CD4-positive, alpha-beta T cell (primary cell): ENCODE measurements at regions not wholly inside any gene's neighbourhood (a gene's known extent, or its start where the extent isn't known, plus 50 kb on each side); places are given as distances from the start of the nearest gene placed in this dataset.

Source experiments
- ATAC-seq: fragments of 200-7000 bp; cut with Tn5 transposase; one replicate; pipeline ENCODE4 v1.10.0; 2022; ENCODE audit warnings: mild to moderate bottlenecking; ENCODE audit not compliant: poor library complexity
- CTCF ChIA-PET: fragments of 350-600 bp; sonication (Branson Sonifier 250); formaldehyde crosslinking; loops from one replicate; lab custom pipeline; 2021; ENCODE audit warnings: antibody characterized with exemption, inconsistent platforms; lab: Charles Lee
- POLR2A ChIA-PET: fragments of 350-600 bp; sonication (Branson Sonifier 250); formaldehyde crosslinking; loops from one replicate; lab custom pipeline; 2021; ENCODE audit warnings: antibody characterized with exemption, inconsistent platforms; lab: Charles Lee
- DNase-seq, 14 experiments: peaks; one replicate each; pipeline ENCODE4 v3.0.0-alpha.2; 2013 to 2020; ENCODE audit warnings: mixed read lengths in 2 of 14
- H3K27ac ChIP-seq, 2 donors: one replicate each; pipeline versions ENCODE4 v1.5.1 to v1.7.0; 2013; ENCODE audit warnings: low read length in 2 of 2, low read depth in 1 of 2, mild to moderate bottlenecking in 1 of 2
- H3K27me3 ChIP-seq, 2 experiments: 1 replicate in 1 of 2; 2 replicates in 1 of 2; pipeline versions ENCODE4 v1.6.1 to v1.7.0; 2013; ENCODE audit warnings: low read length in 2 of 2, control low read depth in 1 of 2, mild to moderate bottlenecking in 1 of 2, moderate library complexity in 1 of 2; ENCODE audit not compliant: insufficient read depth in 2 of 2, control insufficient read depth in 1 of 2
- H3K36me3 ChIP-seq: one replicate; pipeline ENCODE4 v1.6.1; 2013; ENCODE audit warnings: low read length, control low read depth; ENCODE audit not compliant: insufficient read depth
- H3K4me1 ChIP-seq: one replicate; pipeline ENCODE4 v1.6.1; 2013; ENCODE audit warnings: low read length, control low read depth; ENCODE audit not compliant: insufficient read depth
- H3K4me3 ChIP-seq: one replicate; pipeline ENCODE4 v1.5.1; 2013; ENCODE audit warnings: mild to moderate bottlenecking, low read length, moderate library complexity
- H3K9me3 ChIP-seq, 2 experiments: 1 replicate in 1 of 2; 2 replicates in 1 of 2; pipeline versions ENCODE4 v1.6.1 to v1.7.0; 2013; ENCODE audit warnings: low read length in 2 of 2, mild to moderate bottlenecking in 2 of 2, control low read depth in 1 of 2, moderate library complexity in 1 of 2; ENCODE audit not compliant: control insufficient read depth in 1 of 2, insufficient read depth in 1 of 2
- H3K27ac Mint-ChIP-seq: one replicate; pipeline ENCODE4 v1.8.0; 2020; ENCODE audit warnings: mixed read lengths
- H3K27me3 Mint-ChIP-seq: one replicate; pipeline ENCODE4 v1.8.0; 2021; ENCODE audit warnings: mixed read lengths
- H3K36me3 Mint-ChIP-seq: one replicate; pipeline ENCODE4 v1.8.0; 2021; ENCODE audit warnings: low read depth, mixed read lengths
- H3K4me1 Mint-ChIP-seq: one replicate; pipeline ENCODE4 v1.8.0; 2021; ENCODE audit warnings: low read depth, mixed read lengths
- H3K4me3 Mint-ChIP-seq: one replicate; pipeline ENCODE4 v1.8.0; 2020; ENCODE audit warnings: mild to moderate bottlenecking, mixed read lengths
- H3K9me3 Mint-ChIP-seq: one replicate; pipeline ENCODE4 v1.8.0; 2020; ENCODE audit warnings: mixed read lengths
- intact Hi-C, 2 experiments: fragments of 100-400 bp; cut with DNase I in 1 of 2; cut with micrococcal nuclease in 1 of 2; formaldehyde crosslinking; loops; one replicate each; pipeline versions ENCODE4 v1.15.1 to v1.9.0; 2023 to 2025; cut with DNase I, micrococcal nuclease
- TF ChIP-seq, protein P1 (sequence below): fragments of 200-600 bp; IDR thresholded peaks from one replicate; pipeline ENCODE4 v1.8.0; 2022; ENCODE audit warnings: antibody characterized with exemption, mild to moderate bottlenecking

DNA sequence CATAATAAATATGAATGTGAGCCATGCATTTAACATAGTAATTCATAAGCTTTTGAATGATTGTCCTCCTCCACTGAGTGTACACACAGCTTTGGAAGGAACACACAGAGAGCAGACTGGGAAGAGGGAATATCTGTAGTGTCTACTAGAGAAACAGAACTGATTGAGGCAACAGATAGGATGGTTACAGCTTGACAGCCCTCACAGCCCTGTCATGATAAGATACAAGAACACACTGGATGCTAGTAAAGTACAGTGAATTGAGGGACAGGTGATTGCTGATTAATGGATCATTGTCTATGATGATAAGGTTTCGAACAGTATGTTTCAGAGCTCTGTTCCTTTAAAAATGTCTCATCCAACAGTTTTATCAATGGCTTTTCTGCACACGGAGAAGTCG lies 383.4 kb upstream of the GBE1 start:
- intact Hi-C loops, result no loop called here
- Mint-ChIP-seq H3K4me1 (no peaks in the 10 kb centered on the region), H3K27me3 (no peaks in the 10 kb centered on the region), H3K27ac (no peak overlapping the region), H3K4me3 (no peak overlapping the region), H3K9me3 (no peaks in the 10 kb centered on the region), H3K36me3 (no peaks in the 10 kb centered on the region)
- Histone ChIP-seq H3K4me1 (no peaks in the 10 kb centered on the region), H3K9me3 (no peaks in the 10 kb centered on the region), H3K4me3 (no peak overlapping the region), H3K27me3 (no peaks in the 10 kb centered on the region), H3K36me3 (no peaks in the 10 kb centered on the region), H3K27ac (no peak overlapping the region)
- ATAC-seq, result no peak
- CTCF ChIA-PET, result no interaction called here
- POLR2A ChIA-PET, result no interaction called here
- DNase-seq, result no peak
- TF ChIP-seq, protein P1, sequence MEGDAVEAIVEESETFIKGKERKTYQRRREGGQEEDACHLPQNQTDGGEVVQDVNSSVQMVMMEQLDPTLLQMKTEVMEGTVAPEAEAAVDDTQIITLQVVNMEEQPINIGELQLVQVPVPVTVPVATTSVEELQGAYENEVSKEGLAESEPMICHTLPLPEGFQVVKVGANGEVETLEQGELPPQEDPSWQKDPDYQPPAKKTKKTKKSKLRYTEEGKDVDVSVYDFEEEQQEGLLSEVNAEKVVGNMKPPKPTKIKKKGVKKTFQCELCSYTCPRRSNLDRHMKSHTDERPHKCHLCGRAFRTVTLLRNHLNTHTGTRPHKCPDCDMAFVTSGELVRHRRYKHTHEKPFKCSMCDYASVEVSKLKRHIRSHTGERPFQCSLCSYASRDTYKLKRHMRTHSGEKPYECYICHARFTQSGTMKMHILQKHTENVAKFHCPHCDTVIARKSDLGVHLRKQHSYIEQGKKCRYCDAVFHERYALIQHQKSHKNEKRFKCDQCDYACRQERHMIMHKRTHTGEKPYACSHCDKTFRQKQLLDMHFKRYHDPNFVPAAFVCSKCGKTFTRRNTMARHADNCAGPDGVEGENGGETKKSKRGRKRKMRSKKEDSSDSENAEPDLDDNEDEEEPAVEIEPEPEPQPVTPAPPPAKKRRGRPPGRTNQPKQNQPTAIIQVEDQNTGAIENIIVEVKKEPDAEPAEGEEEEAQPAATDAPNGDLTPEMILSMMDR, result no peak

DNA sequence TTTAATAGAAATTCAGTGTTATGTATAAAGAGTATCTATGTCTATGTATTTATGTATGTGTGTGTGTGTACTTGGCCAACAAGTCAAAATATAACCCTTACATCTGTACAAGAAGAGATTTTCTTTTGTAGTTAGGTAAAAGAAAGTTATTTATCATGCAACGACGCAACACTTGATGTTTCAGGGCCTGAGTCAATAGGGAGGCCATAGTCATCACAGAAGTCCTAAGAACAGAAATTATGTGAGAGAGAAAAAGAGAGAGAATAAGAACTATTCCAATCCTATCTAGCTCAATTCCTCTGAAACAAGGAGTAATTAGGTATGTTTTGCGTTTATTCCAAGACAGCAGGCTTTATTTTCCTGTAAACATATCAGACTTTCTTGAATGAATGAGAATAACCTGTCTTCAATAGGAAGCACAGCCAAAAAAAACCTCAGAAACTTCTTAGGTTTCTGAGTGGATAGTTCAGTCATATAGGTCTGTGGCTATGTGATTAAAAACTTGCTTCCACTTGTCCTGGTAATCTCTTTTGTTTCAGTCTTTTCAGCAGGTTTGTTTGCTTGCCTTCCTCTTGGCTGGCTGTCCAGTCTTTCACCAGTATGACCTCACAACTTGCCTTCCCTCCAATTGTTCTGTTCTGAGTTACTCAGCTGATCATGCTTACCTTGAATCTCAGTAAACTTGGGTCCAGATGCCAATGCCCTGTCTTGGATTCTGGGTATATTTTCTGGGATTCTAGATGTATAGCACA lies 382.4 kb upstream of the GBE1 start:
- POLR2A ChIA-PET, result no interaction called here
- no peaks in the 10 kb centered on the region for H3K36me3 Mint-ChIP-seq

DNA sequence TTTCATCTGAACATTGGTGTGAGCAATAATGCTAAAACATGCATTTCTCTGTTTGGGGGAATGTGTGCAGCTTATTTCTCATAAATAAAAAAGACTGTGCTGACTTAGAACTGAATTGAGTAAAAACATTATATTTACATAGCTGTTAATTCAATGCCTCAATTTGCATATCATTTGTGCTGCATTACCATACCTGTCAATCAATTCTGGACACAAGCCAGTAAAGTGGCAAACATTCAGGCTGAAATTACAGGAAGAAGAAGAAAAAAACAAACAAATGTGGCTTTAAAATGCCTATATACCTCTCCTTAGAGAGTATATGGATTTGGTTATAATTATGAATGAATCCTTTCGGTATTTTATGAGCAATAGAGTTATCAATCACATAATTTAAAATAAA lies 380.1 kb upstream of the GBE1 start:
- Histone ChIP-seq H3K4me3 (no peak overlapping the region), H3K4me1 (no peaks in the 10 kb centered on the region), H3K36me3 (no peaks in the 10 kb centered on the region), H3K27me3 (no peaks in the 10 kb centered on the region), H3K27ac (no peak overlapping the region), H3K9me3 (peaks cover 0 to 4% of the 10 kb centered on the region in 2 experiments)
- Mint-ChIP-seq H3K36me3 (no peaks in the 10 kb centered on the region), H3K27ac (no peak overlapping the region), H3K4me1 (no peaks in the 10 kb centered on the region), H3K27me3 (no peaks in the 10 kb centered on the region), H3K9me3 (no peaks in the 10 kb centered on the region), H3K4me3 (no peak overlapping the region)
- intact Hi-C loops, result no loop called here
- ChIA-PET POLR2A (no interaction called here), CTCF (no interaction called here)
- no peak for DNase-seq
- TF ChIP-seq, protein P1, result no peak
- no peak for ATAC-seq

More for the DNA sequence above, 382.4 kb upstream of the GBE1 start:
- Histone ChIP-seq H3K4me1 (no peaks in the 10 kb centered on the region), H3K9me3 (peaks cover 0 to 4% of the 10 kb centered on the region in 2 experiments), H3K4me3 (no peak overlapping the region), H3K27me3 (no peaks in the 10 kb centered on the region), H3K27ac (no peak overlapping the region), H3K36me3 (no peaks in the 10 kb centered on the region)
- TF ChIP-seq, protein P1, result no peak
- no peak overlapping the region for H3K4me3 Mint-ChIP-seq
- intact Hi-C loops, result no loop called here
- CTCF ChIA-PET, result interaction anchor here (0.6 kb wide), 1 partner anchor 1155 kb away, joined by 3 read pairs; no protein-coding TSS in a partner anchor
- H3K4me1 Mint-ChIP-seq, result no peaks in the 10 kb centered on the region
- DNase-seq, result no peak
- H3K27me3 Mint-ChIP-seq, result no peaks in the 10 kb centered on the region
- H3K9me3 Mint-ChIP-seq, result no peaks in the 10 kb centered on the region
- ATAC-seq, result no peak
- H3K27ac Mint-ChIP-seq, result no peak overlapping the region
